GM18858 (cell line): ENCODE measurements at regions not wholly inside any gene's neighbourhood (a gene's known extent, or its start where the extent isn't known, plus 50 kb on each side); places are given as distances from the start of the nearest gene placed in this dataset.

Experiments
- ATAC-seq: cut with Tn5 transposase; IDR thresholded peaks from one replicate; pipeline ENCODE4 v1.9.1; 2021; ENCODE audit not compliant: unreplicated experiment

DNA sequence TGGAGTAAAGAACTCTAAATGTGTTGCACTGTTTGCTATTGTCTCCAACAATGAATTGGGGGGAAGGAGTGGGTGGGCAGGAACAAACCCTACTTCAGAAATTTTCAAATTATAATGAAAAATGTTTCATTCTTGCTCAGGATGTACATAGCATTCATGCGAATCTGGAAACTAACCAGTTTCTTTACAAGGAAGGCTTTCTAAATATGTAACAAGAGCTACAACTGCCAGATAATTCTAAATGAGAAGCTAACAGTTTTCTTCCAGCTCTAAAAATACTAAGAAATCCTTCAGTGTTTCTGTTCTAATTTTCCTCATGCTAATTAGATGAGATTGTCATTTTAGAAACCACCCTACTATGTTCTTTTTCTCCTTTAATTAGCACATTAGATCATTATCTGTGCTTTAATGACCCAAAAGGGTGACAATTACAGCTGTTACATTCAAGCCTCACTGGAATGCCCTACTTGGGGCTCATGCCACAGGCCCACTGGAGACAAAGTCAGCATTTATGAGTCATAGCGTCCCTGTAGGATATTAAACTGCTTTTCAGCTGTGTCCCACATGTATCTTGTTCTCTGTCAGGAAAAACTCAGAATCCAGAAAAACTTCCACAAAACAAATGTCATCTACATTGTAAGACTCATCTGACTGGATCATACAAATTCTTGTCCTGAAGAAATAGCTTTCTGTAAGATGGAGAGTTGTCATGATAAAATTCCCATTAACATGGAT lies 804.6 kb upstream of the CXADR start:
- no peak for ATAC-seq

DNA sequence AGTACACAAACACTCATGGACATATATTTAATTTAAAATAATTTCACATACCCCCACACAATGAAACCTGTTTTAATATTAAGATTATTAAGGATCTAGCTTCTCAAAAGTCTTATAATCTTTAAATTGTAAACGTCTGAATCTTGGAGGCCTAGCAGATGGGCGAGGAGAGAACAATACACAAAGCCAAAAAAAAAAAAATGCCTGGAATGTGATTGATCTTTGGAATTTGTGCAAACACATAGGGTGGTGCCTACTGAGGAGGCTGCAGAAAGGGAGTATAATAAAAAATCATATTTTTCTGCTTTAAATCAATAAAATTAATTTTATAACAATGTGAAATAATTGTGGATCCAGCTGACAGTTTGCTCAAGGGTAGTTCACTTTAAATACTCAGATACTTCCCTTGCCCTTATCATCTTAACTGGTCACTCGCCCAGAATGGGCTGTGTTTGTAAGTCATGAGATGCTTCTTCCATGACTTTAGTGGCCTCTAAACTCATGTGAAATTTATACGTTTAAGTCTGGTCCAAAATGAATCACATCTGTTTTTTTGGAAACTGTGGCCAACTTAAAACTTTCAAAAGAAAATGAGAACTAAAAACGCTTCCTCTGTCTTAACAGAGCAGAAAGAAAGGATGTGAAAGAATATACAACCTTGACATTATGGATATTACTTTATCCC lies 802.8 kb upstream of the CXADR start:
- ATAC-seq = no peak

DNA sequence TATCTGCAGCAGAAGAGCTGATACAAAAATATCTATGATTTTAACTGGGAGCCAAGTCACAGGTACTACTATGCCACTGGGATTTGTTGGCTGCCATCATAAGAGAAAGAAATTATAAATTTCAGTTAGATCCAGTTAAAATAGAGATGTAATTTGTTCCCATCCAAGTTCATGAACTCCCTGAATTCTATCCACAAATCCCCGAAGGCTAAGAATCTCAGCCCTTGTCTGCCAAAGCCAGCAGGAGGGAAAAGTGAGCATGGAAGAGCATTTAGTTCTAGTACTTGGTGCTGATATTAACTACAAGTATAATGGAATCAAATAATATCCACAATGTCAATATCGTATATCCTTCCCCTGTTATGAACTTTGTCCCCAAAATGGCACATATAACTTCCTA lies 801.1 kb upstream of the CXADR start:
- no peak for ATAC-seq

DNA sequence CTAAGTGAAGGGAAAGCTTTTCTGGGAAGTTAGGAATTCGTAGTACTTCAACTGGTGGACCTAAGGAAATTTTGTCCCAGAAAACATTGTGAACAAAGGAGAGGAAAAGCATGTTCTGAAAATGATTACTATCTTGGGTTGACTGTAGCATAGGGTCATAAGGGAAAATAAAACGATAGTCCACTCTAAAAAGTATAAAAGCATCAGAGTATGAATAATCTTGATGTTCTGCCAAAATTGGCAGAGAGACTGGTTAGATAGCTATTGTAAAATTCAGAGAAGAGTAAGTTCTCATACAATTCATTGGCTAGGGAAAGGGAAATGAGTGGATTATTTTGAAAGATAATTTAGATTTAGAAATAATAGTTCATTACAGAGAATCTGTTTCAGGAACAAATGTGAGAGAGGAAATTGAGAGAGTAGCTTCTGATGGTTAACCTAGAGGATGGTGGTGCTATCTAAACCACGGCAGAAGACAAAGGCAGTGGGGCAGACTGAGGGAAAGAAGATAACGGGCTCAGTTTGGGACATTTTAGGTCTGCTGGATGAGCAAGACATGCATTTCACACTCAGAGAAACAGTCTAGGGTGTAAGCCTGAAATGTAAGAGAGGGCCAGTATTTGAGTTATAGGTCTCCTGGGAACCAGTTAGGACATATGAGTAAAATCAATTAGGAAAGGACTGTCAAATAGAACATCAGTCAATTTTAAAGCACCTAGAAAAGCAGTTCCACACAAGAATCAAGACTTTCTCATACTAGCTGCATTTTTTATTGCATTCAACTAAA lies 799.3 kb upstream of the CXADR start:
- ATAC-seq = no peak

DNA sequence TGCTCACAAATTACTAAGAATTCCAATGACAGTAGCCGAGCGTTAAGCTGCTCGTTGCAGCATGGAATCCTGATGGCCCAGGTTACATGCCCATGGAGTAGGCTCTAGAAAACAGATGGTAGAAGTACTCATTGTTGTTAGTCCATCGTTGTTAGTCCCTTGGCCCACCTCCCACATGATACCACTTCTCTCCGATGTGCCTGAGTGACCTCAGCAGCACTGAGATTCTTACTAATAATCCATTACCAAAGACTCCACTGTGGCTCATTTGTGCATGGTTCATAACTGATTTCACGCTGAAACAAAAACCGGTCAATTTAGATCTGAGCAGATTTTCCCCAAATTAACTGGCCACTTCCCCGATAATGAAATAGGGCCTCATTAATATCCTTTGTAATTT lies 772.3 kb upstream of the CXADR start:
- ATAC-seq = no peak

DNA sequence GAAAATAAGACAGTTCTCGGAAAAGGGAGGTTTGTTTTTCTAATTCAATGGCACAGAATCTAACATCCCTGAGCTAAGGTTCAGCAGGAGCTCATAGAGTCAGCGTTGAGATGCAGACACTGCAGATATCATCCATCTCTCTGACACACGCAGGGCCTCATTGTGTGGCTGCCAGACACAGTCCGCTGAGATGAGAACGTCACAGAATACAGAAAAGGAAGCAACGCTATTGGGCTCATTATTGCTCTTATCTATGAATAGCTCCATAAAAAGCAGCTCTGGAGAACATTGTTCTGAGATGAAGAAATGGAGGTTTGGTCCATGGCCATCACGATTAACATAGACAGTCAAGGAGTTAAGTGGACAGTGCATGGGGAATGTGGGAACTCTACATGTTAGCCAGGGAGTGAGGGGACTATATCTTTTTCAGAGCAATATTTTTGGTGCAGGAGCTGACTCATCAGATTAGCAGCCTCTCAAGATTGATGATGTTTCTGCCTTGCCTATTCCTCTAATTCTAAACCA lies 771.6 kb upstream of the CXADR start:
- ATAC-seq = no peak

DNA sequence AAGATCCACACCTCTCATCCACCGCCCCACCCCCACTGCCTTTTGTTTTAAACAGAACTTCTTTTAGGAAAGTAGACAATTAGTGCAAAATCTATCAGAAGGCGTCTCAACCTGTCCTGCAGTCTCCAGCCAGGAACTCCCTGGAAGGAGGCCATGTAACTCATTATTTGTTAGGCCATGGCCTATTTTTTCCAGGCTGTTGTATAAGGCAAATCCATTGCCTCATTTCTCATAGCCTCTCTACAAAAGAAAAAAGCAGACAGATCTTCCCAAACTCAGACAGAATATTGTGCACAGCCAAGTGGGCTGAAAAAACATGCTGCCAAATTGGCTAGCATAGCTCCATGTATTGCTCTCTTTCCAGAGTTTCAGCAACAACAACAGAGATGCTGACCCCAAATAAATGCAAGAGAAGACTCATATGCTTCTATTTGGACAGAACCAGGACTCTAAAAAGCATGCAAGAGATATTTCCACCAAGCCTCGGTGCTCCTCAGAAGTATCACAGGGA lies 770.7 kb upstream of the CXADR start:
- ATAC-seq = no peak

DNA sequence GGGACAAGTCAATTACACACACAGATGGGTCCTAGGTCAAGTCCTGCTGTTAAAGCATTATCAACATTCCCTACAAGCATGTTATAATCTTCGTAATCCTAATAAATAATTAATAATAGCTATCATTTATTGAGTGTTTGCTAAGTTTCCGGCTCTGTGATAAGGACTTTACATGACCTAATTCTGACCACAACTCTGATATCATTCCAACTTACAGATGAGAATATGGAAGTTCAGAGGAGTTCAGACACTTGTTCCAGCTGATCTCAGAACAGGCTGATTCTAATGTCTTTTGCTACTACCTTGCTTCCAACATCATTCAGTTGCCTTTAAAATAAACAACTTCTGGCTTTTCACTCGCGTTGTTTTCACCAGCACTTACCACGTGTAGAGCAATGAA lies 770.1 kb upstream of the CXADR start:
- no peak for ATAC-seq

DNA sequence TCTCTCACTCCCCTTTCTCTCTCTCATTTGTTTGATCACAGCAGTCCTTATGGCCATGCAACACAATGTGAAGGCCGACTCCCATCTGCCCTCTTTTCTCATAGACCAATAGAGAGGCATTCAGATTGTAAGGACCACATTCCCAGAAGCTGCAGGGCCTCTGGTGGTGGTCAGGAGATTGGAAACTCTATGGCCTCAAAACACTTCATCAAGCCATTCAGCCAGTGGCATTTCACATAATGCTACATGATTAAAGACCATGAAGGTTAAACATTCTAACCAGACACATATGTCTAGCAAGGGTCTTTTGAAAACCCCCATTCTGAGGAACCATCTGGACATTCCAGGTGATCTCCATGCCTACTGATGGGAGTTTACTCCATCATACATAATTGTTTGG lies 769.5 kb upstream of the CXADR start:
- no peak for ATAC-seq

DNA sequence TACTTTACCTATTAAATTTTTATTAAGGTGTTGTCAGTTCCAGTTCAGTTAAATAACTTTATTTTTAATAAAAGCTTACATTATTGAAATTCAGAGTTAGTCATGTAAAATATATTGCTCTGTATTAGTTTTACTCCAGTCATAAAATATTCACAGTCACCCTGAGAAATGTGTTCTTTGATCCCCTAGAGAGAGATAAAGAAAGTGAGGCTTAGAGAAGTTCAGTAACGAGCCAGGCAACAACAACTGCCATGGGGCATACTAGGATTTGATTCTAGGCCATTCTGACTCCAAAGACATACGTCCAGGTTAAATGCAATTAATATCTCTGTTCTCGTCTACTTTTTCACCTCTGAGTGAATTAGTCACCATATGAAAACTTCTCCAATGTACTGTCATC lies 761.9 kb upstream of the CXADR start:
- ATAC-seq = no peak

DNA sequence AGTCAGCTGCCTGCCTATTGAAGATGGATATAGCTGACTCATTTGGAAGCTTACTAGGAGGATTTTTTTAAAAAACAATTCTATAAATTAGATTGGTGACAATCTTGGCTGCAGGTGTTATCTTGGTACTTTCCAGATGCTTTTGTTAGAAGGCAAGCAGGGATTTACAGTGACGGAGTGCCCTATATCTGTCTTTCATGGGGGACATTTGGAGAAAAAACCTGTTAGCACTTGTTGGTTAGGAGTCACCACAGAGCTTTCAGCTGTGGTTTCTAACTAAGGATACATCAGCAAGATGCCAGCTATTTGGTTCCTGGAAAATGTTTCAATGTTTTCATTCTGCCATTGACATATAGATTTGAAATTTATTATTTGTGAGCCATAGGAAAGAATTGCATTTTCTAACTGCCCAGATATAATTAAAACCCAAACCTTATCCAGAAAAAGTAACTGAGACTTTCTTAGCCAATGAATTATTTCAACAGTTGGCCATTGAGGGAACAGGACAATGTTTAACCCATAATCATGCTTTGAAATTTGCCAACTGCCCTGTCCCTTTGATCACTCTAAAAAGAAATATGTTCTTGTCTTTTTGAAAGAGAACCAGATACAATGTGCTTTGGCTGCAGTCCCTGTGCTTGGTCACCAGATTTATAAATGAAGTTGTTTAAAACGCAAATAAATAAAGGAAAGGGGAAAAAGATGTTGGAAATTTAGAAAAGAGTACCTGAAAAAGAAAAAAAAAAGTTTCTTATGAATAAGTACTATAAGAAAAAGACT lies 761.0 kb upstream of the CXADR start:
- no peak for ATAC-seq

DNA sequence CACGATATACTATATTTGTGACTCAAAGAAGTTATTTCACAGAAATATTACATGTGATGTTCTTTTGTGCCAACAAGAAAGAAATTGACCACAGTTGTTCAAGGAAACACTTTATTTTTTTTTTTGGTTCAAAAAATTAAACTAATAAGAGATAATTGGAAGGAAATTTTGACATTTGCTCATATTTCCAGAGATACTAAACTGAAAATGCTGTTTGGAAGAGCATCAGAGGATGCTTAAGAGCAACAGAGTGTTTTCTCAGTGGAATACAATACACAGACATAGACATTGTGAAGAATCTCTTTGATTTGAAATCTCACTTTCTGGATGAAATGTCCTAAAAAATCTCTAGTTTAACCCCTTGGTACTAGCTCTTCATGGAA lies 760.4 kb upstream of the CXADR start:
- ATAC-seq = no peak

DNA sequence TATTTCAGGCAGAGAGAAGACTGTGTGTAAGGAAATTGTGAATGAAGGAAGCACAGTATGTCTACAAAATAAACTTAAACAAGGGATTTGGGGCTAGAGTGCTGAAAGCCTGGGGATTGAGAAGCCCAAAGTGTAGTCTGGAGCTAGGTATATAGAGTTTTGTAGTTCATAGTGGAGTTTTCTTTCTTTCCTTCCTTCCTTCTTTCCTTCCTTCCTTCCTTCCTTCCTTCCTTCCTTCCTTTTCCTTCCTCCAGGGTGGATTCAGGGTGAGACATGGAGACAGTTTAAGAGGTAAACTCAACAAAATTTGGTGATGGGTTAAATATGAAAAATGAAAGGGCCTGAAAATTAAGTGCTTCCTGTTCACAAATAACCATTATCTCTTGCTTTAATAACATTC lies 757.8 kb upstream of the CXADR start:
- no peak for ATAC-seq

DNA sequence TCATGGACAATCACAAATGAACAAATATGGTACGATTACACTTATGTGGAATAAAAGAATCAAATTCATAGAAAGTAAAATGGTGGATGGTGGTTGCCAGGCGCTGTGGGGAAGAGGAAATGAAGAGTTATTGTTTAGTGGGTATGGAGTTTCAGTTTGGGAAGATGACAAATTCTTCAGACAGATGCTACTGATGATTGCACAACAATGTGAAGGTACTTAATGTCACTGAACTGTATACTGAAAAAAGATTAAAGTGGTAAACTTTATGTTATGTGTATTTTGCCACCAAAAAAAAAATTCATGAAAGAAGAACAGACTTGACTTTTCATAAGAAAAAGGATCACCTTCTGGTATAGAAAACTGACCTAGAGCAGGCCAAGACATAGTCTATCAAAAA lies 745.6 kb upstream of the CXADR start:
- ATAC-seq = no peak

DNA sequence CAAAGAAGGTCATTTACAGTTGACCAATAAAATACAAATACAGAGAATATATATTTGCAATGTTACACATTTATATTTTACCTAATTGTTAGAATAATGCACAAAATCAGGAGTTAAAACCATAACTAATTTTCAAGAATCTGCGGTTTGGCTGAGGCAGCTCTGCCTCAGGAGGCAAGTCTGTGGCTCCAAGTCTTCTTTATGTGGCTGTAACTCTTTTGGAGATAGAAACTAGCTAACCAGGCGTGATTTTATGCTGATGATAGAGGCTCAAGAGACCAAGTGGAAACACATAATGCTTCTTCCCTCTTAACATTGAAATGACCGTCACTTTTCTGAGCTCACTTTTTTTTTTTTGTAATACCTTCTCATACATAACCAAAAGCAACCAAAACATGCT lies 744.7 kb upstream of the CXADR start:
- no peak for ATAC-seq

DNA sequence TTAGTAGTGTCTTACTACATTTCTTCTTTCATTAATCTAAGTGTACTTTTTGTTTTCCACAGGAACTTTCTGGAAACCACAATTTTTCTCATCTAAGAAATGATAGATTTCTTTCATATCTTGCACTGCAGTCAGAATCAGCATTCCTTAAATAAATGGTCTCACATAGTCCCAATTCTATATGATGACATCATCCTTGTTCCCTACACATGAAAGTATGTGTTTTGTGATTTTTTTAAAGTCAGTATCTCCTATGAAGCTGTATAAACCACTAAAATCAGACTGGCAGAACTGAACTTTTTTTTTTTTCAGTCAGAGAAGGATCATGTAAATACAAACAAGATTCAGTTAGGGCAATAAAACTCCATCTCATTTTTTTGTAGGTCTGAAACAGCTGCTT lies 742.6 kb upstream of the CXADR start:
- ATAC-seq = no peak

DNA sequence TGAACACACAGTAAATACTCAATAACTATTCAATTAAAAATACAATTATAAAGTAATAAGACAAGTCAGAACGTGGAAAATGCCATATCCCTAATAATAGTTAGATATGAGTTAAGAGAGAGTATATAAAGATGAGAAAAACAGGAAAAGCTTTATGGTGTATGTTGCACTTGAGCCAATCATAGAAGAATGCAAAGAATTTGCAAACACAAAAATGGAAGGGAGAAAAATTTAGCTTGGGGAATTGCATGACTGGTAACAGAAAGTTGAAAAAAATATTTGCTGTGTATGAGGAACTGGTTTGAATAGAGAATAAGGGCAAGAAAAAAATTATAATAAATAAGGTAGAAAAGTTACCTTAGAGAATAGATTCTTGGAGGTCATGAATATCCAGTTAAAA lies 739.6 kb upstream of the CXADR start:
- ATAC-seq = no peak

DNA sequence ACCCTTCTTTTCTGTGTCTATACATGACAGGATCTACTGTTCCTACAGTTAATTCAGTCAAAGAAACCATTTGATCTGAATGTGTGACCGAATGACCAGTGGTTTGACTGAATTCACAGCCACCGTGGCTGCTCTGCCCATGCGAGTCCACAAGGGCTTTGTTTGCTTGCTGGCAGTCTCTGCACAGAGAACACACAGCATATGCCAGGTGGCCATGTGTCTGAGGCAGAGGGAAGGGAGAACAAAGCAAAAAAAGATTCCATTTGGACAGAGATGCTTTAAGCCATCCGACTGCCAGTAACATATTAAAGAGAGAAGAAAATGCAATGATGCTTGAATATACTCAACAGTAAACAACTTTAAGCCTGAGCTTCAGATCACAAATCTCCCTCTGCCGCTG lies 737.8 kb upstream of the CXADR start:
- ATAC-seq = no peak

DNA sequence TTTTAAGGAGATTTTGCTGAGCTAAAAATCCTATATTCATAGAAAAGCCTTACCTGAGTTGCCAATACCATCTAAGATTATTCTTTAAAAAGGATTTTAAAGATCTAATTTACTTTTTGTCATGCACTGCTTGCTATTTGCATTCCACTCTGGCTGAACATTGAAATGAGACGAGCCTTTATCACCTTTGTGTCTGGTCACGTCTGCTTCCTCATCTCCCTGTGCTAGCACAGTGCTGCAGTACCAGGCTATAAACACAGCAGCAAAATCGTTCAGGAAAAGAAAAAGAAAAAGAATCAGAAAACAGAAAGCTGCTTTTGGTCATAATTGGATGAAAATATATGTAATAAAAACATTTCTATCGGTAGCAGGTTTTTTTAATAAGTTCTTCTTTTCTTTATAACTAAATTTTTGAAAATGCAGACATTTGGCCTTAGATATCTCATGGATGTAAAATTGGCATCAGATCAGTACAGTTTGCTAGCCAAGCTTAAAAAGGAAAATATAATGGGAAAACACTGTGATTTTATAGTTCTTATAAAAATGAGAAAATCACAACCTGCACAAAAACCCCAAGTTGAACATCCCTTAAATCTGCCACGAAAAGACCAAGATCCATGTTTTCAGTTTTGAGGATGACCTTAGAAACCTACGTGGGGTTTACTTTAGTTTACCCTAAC lies 735.7 kb upstream of the CXADR start:
- ATAC-seq = no peak

DNA sequence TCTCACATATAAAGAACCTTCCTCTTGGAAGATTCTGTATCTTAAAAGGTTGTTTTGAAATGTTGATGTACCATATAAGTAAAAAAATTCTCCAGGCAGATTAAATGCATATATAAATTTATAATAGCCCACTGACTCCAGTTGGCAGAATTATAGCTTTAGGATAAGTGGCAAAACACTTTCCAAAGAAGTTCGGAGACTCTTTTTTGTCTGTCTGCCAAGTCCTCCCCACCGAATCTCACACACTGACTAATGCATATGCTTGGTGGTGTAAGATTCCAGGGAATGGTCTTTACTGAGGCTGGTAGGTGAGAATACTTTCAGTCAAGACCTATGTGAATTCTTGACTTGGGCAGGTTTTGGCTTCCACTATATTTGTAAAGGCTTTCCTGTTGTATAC lies 724.3 kb upstream of the CXADR start:
- ATAC-seq = no peak
